Nephron progenitor cell (in vitro differentiated cells): ENCODE measurements at regions not wholly inside any gene's neighbourhood (a gene's known extent, or its start where the extent isn't known, plus 50 kb on each side); places are given as distances from the start of the nearest gene placed in this dataset.

Experiments
- DNase-seq: peaks from one replicate; pipeline ENCODE4 v3.0.0; 2021
- H3K27ac Mint-ChIP-seq: 2 replicates; pipeline ENCODE4 v1.8.0; 2021; ENCODE audit warnings: mild to moderate bottlenecking, moderate library complexity, mixed read lengths
- H3K27me3 Mint-ChIP-seq: 2 replicates; pipeline ENCODE4 v1.8.0; 2021; ENCODE audit warnings: mild to moderate bottlenecking, low read depth, mixed read lengths; ENCODE audit not compliant: poor library complexity
- H3K36me3 Mint-ChIP-seq: 2 replicates; pipeline ENCODE4 v1.8.0; 2021; ENCODE audit warnings: low read depth, mixed read lengths
- H3K4me1 Mint-ChIP-seq: 2 replicates; pipeline ENCODE4 v1.8.0; 2021; ENCODE audit warnings: mixed read lengths
- H3K4me3 Mint-ChIP-seq: 2 replicates; pipeline ENCODE4 v1.8.0; 2021; ENCODE audit warnings: mild to moderate bottlenecking, moderate library complexity, mixed read lengths
- H3K9me3 Mint-ChIP-seq: 2 replicates; pipeline ENCODE4 v1.8.0; 2021; ENCODE audit warnings: mild to moderate bottlenecking, moderate library complexity, mixed read lengths
- CTCF ChIP-seq: fragments of 200-600 bp; sonication (generic); IDR thresholded peaks from 2 replicates; pipeline ENCODE4 v1.5.0; 2021; ENCODE audit warnings: antibody characterized with exemption

GRCh38 chr5:53378590-53379247 lies 101.7 kb upstream of the FST start:
- H3K4me3 Mint-ChIP-seq = no peak overlapping the region
- no peaks in the 10 kb centered on the region for H3K4me1 Mint-ChIP-seq
- no peak overlapping the region for H3K27ac Mint-ChIP-seq
- TF ChIP-seq CTCF = no peak
- H3K36me3 Mint-ChIP-seq = no peaks in the 10 kb centered on the region
- DNase-seq = no peak
- H3K27me3 Mint-ChIP-seq = no peaks in the 10 kb centered on the region
- peaks cover 6% of the 10 kb centered on the region for H3K9me3 Mint-ChIP-seq

- H3K4me1 Mint-ChIP-seq = no peaks in the 10 kb centered on the region
- peaks cover 37% of the 10 kb centered on the region for H3K9me3 Mint-ChIP-seq
- H3K36me3 Mint-ChIP-seq = peaks cover 12% of the 10 kb centered on the region
- H3K27ac Mint-ChIP-seq = no peak overlapping the region
- H3K4me3 Mint-ChIP-seq = no peak overlapping the region
- no peaks in the 10 kb centered on the region for H3K27me3 Mint-ChIP-seq
- no peak for TF ChIP-seq CTCF
- no peak for DNase-seq
Measured at GRCh38 chr5:53386341-53386740, 94.1 kb upstream of the FST start.

- no peak for TF ChIP-seq CTCF
- no peak for DNase-seq
- Mint-ChIP-seq H3K27ac (no peak overlapping the region), H3K9me3 (peaks cover 28% of the 10 kb centered on the region), H3K36me3 (peaks cover 12% of the 10 kb centered on the region), H3K4me1 (no peaks in the 10 kb centered on the region), H3K27me3 (no peaks in the 10 kb centered on the region), H3K4me3 (no peak overlapping the region)
Measured at GRCh38 chr5:53389093-53389492, 91.3 kb upstream of the FST start.

- H3K27me3 Mint-ChIP-seq = peaks cover 5% of the 10 kb centered on the region
- no peak for DNase-seq
- H3K4me1 Mint-ChIP-seq = no peaks in the 10 kb centered on the region
- H3K36me3 Mint-ChIP-seq = peaks cover 12% of the 10 kb centered on the region
- no peak for TF ChIP-seq CTCF
- H3K27ac Mint-ChIP-seq = no peak overlapping the region
- peaks cover 26% of the 10 kb centered on the region for H3K9me3 Mint-ChIP-seq
- no peak overlapping the region for H3K4me3 Mint-ChIP-seq
Measured at GRCh38 chr5:53392073-53392472, 88.4 kb upstream of the FST start.

- H3K9me3 Mint-ChIP-seq = peaks cover under 1% of the 10 kb centered on the region
- H3K36me3 Mint-ChIP-seq = no peaks in the 10 kb centered on the region
- no peak for TF ChIP-seq CTCF
- H3K4me1 Mint-ChIP-seq = no peaks in the 10 kb centered on the region
- no peak overlapping the region for H3K4me3 Mint-ChIP-seq
- H3K27ac Mint-ChIP-seq = no peak overlapping the region
- no peak for DNase-seq
- H3K27me3 Mint-ChIP-seq = peaks cover 11% of the 10 kb centered on the region
Measured at GRCh38 chr5:53394808-53395207, 85.6 kb upstream of the FST start.

- Mint-ChIP-seq H3K4me1 (no peaks in the 10 kb centered on the region), H3K27me3 (peaks cover 14% of the 10 kb centered on the region), H3K27ac (peak overlapping the region; percentile 46), H3K4me3 (no peak overlapping the region), H3K9me3 (no peaks in the 10 kb centered on the region), H3K36me3 (no peaks in the 10 kb centered on the region)
- DNase-seq = no peak
- no peak for TF ChIP-seq CTCF
Measured at GRCh38 chr5:53397141-53397757, 83.2 kb upstream of the FST start.
